A549 (cell line): ENCODE measurements at regions not wholly inside any gene's neighbourhood (a gene's known extent, or its start where the extent isn't known, plus 50 kb on each side); places are given as distances from the start of the nearest gene placed in this dataset.

Experiments used
- ATAC-seq, 2 experiments: fragments of 200-7000 bp in 1 of 2; fragments of >200 bp in 1 of 2; cut with Nextera tagmentation in 1 of 2; cut with Tn5 transposase in 1 of 2; 3 replicates each; pipeline versions ENCODE4 v1.8.0 to v1.9.1; 2018 to 2020; ENCODE audit warnings: mild to moderate bottlenecking in 1 of 2, moderate library complexity in 1 of 2
- CTCF ChIA-PET: fragments of 300-600 bp; sonication (Branson Sonifier 250); formaldehyde crosslinking; extraction: SDS; loops from one replicate; lab custom pipeline; 2021; ENCODE audit warnings: antibody characterized with exemption, inconsistent platforms; lab: Yijun Ruan, JAX
- POLR2A ChIA-PET: fragments of 350-600 bp; formaldehyde crosslinking; extraction: SDS; loops from one replicate; lab custom pipeline; 2021; ENCODE audit warnings: antibody characterized with exemption, inconsistent platforms; lab: Yijun Ruan, JAX
- DNase-seq, 2 experiments: peaks; one replicate each; pipeline versions ENCODE4 v3.0.0 to v3.0.0-alpha.2; 2011 to 2016; ENCODE audit warnings: low read depth in 1 of 2, low spot score in 1 of 2
- FAIRE-seq: peaks from 2 replicates; lab custom pipeline; 2011; peaks lifted over from hg19 to GRCh38; lab: Jason Lieb, UNC
- H3K27ac ChIP-seq, 2 experiments: fragments of >200 bp; sonication (Bioruptor Twin); formaldehyde crosslinking; 3 replicates each; pipeline ENCODE4 v1.5.1; 2016 to 2017
- H3K4me1 ChIP-seq: fragments of >200 bp; sonication (Bioruptor Twin); formaldehyde crosslinking; 3 replicates; pipeline ENCODE4 v1.6.1; 2016
- H3K4me2 ChIP-seq: fragments of >200 bp; sonication (Bioruptor Twin); formaldehyde crosslinking; 3 replicates; pipeline ENCODE4 v1.6.1; 2016
- H3K4me3 ChIP-seq: fragments of >200 bp; sonication (Bioruptor Twin); formaldehyde crosslinking; 3 replicates; pipeline ENCODE4 v1.5.1; 2016
- H3K9me3 ChIP-seq: fragments of >200 bp; sonication (Bioruptor Twin); formaldehyde crosslinking; 3 replicates; pipeline ENCODE4 v1.6.1; 2016
- BHLHE40 ChIP-seq: IDR thresholded peaks from 2 replicates; pipeline ENCODE4 v1.6.1; 2012; ENCODE audit warnings: low read depth, low read length, inconsistent platforms
- CBX8 ChIP-seq: fragments of 200-600 bp; sonication (generic); IDR thresholded peaks from 2 replicates; pipeline ENCODE4 v1.6.1; 2016
- CHD2 ChIP-seq: fragments of 150-350 bp; IDR thresholded peaks from 2 replicates; pipeline ENCODE4 v1.6.1; 2014; ENCODE audit warnings: low read length; ENCODE audit not compliant: partially characterized antibody
- CTCF ChIP-seq: fragments of >200 bp; sonication (Bioruptor Twin); formaldehyde crosslinking; IDR thresholded peaks from 3 replicates; pipeline ENCODE4 v1.5.1; 2016
- EHF ChIP-seq: fragments of 250-450 bp; sonication (Bioruptor Pico); IDR thresholded peaks from 2 replicates; pipeline ENCODE4 v1.5.0; 2020; ENCODE audit warnings: mild to moderate bottlenecking
- EHMT2 ChIP-seq: fragments of 200-600 bp; sonication (generic); IDR thresholded peaks from 2 replicates; pipeline ENCODE4 v1.6.1; 2016; ENCODE audit warnings: antibody characterized with exemption, low read depth, mild to moderate bottlenecking, moderate library complexity
- EP300 ChIP-seq, 2 experiments: fragments of >200 bp; sonication (Bioruptor Twin); formaldehyde crosslinking; IDR thresholded peaks; 2 replicates in 1 of 2; 3 replicates in 1 of 2; pipeline ENCODE4 v1.6.1; 2016 to 2017
- FOSL2 ChIP-seq, 2 experiments: fragments of 450-650 bp in 1 of 2; fragments of >200 bp in 1 of 2; sonication (Bioruptor Twin) in 1 of 2; formaldehyde crosslinking; IDR thresholded peaks; 2 replicates each; pipeline versions ENCODE4 v1.5.0 to v1.6.1; 2016 to 2020; ENCODE audit warnings: mild to moderate bottlenecking in 1 of 2, moderate library complexity in 1 of 2
- FOXS1 ChIP-seq: fragments of 250-450 bp; sonication (Bioruptor Pico); IDR thresholded peaks from 2 replicates; pipeline ENCODE4 v1.5.0; 2020; ENCODE audit warnings: mild to moderate bottlenecking, moderate library complexity
- HDAC2 ChIP-seq: fragments of 200-600 bp; sonication (generic); IDR thresholded peaks from 2 replicates; pipeline ENCODE4 v1.6.1; 2016
- HES2 ChIP-seq: fragments of >200 bp; sonication (Bioruptor Twin); formaldehyde crosslinking; IDR thresholded peaks from 2 replicates; pipeline ENCODE4 v1.6.1; 2016
- HOXA7 ChIP-seq: fragments of 250-450 bp; sonication (Bioruptor Pico); IDR thresholded peaks from 2 replicates; pipeline ENCODE4 v1.5.0; 2020; ENCODE audit warnings: mild to moderate bottlenecking, moderate library complexity
- HOXB13 ChIP-seq: fragments of 250-450 bp; sonication (Bioruptor Pico); IDR thresholded peaks from 2 replicates; pipeline ENCODE4 v1.5.0; 2020; ENCODE audit warnings: low read depth, mild to moderate bottlenecking, moderate library complexity
- JUN ChIP-seq, 2 experiments: fragments of >200 bp; sonication (Bioruptor Twin); formaldehyde crosslinking; IDR thresholded peaks; 2 replicates in 1 of 2; 3 replicates in 1 of 2; pipeline ENCODE4 v1.6.1; 2016 to 2017
- JUNB ChIP-seq: fragments of >200 bp; sonication (Bioruptor Twin); formaldehyde crosslinking; IDR thresholded peaks from 2 replicates; pipeline ENCODE4 v1.6.1; 2016
- KDM1A ChIP-seq: fragments of 200-600 bp; sonication (generic); IDR thresholded peaks from 2 replicates; pipeline ENCODE4 v1.6.1; 2016; ENCODE audit warnings: low read depth, mild to moderate bottlenecking
- KDM5A ChIP-seq: fragments of 200-600 bp; sonication (generic); IDR thresholded peaks from 2 replicates; pipeline ENCODE4 v1.6.1; 2016; ENCODE audit warnings: antibody characterized with exemption, mild to moderate bottlenecking
- MAFK ChIP-seq: fragments of 450-650 bp; IDR thresholded peaks from 2 replicates; pipeline ENCODE4 v1.6.1; 2014; ENCODE audit not compliant: partially characterized antibody
- MAZ ChIP-seq: fragments of 150-350 bp; IDR thresholded peaks from 2 replicates; pipeline ENCODE4 v1.6.1; 2014; ENCODE audit warnings: antibody characterized with exemption, low read depth, low read length, borderline replicate concordance
- MYC ChIP-seq: IDR thresholded peaks from 2 replicates; pipeline ENCODE4 v1.6.1; 2012; ENCODE audit warnings: mild to moderate bottlenecking, inconsistent platforms, low read length, improper control_type of control experiment, borderline replicate concordance
- NFE2L2 ChIP-seq: fragments of 150-350 bp; conservative IDR thresholded peaks from 2 replicates; pipeline ENCODE4 v1.6.1; 2014; ENCODE audit warnings: low read length
- NR3C1 ChIP-seq: fragments of >200 bp; sonication (Bioruptor Twin); formaldehyde crosslinking; IDR thresholded peaks from 3 replicates; pipeline ENCODE4 v1.6.1; 2017
- PHF8 ChIP-seq: fragments of 200-600 bp; sonication (generic); IDR thresholded peaks from 2 replicates; pipeline ENCODE4 v1.6.1; 2016; ENCODE audit warnings: low read depth, mild to moderate bottlenecking, antibody characterized with exemption, moderate library complexity, borderline replicate concordance
- POLR2A ChIP-seq: IDR thresholded peaks from 2 replicates; pipeline ENCODE4 v1.6.1; 2012; ENCODE audit warnings: mild to moderate bottlenecking, low read length
- POLR2AphosphoS2 ChIP-seq: conservative IDR thresholded peaks from 2 replicates; pipeline ENCODE4 v1.6.1; 2012; ENCODE audit warnings: low read length, improper control_type of control experiment, inconsistent platforms
- RAD21 ChIP-seq, 2 experiments: fragments of >200 bp in 1 of 2; sonication (Bioruptor Twin) in 1 of 2; formaldehyde crosslinking in 1 of 2; IDR thresholded peaks in 1 of 2; conservative IDR thresholded peaks in 1 of 2; 2 replicates in 1 of 2; 3 replicates in 1 of 2; pipeline ENCODE4 v1.6.1; 2012 to 2018; ENCODE audit warnings: inconsistent platforms in 1 of 2
- RARB ChIP-seq: fragments of 250-450 bp; sonication (Bioruptor Pico); IDR thresholded peaks from 2 replicates; pipeline ENCODE4 v1.8.0; 2021; ENCODE audit warnings: mild to moderate bottlenecking, moderate library complexity
- RFX5 ChIP-seq: fragments of 450-650 bp; IDR thresholded peaks from 2 replicates; pipeline ENCODE4 v1.7.1; 2014; ENCODE audit warnings: antibody characterized with exemption, mild to moderate bottlenecking, moderate library complexity
- ZC3H11A ChIP-seq: fragments of 450-650 bp; IDR thresholded peaks from 2 replicates; pipeline ENCODE4 v1.6.1; 2014; ENCODE audit warnings: antibody characterized with exemption, mild to moderate bottlenecking
- ZFP36 ChIP-seq: fragments of 450-650 bp; IDR thresholded peaks from 2 replicates; pipeline ENCODE4 v1.6.1; 2014; ENCODE audit warnings: borderline replicate concordance; ENCODE audit not compliant: partially characterized antibody
- ZSCAN20 ChIP-seq: fragments of 250-450 bp; sonication (Bioruptor Pico); IDR thresholded peaks from 2 replicates; pipeline ENCODE4 v1.8.0; 2022; ENCODE audit warnings: mild to moderate bottlenecking, moderate library complexity
- WGBS: methylation state at CpG from one replicate; pipeline ENCODE4 v1.1.6; 2017; ENCODE audit errors: missing lambda C conversion rate; 5-methylcytosine and 5-hydroxymethylcytosine counted together
- TF ChIP-seq, protein P1 (sequence below): IDR thresholded peaks from 2 replicates; pipeline ENCODE4 v1.6.1; 2012; ENCODE audit warnings: low read depth, borderline replicate concordance

DNA sequence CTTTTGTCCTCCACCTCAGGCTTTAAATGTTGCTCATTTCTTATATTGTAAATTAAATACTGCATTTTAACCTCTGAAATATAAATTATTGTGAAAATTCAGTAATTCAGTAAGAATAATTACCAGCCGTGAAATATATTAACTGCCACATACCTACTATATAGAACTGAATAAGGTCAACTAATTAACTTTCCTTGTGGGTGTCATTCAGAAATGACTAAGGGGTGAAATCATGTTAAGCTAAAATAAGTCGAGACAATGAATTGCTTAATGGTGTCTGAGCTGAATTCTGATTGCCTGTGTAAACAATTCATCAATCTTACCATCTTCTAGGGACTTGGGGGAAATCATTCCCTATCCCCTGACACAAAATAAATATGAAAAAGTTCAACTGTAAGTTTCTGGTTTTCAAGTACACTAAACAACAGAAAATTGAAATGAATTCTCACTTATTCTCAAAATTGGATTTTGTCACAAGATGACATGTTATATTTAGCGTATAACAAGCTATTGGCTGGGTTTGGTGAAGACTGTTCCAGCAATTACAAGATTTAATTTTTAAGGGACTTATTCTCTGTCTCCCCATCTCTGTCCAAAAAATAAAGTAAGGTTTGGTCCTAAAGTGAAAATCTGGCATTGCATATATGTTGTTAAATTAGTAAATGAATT lies 255.1 kb downstream of the METTL4 start:
- no peaks in the 10 kb centered on the region for H3K9me3 ChIP-seq
- DNase-seq (no peak), ATAC-seq (no peak), FAIRE-seq (no peak)
- no peak for TF ChIP-seq CBX8
- TF ChIP-seq ZC3H11A: no peak
- TF ChIP-seq RFX5: no peak
- TF ChIP-seq EP300 (IDR thresholded peaks at IDR 0.05): no peak
- TF ChIP-seq HDAC2: no peak
- TF ChIP-seq, protein P1, sequence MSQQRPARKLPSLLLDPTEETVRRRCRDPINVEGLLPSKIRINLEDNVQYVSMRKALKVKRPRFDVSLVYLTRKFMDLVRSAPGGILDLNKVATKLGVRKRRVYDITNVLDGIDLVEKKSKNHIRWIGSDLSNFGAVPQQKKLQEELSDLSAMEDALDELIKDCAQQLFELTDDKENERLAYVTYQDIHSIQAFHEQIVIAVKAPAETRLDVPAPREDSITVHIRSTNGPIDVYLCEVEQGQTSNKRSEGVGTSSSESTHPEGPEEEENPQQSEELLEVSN: no peak
- TF ChIP-seq NR3C1: no peak
- TF ChIP-seq FOXS1 (CRISPR knock-in tag): no peak
- no peak for TF ChIP-seq HOXB13 (CRISPR knock-in tag)
- TF ChIP-seq BHLHE40: no peak
- no peak for TF ChIP-seq KDM1A
- no peak for TF ChIP-seq CHD2
- H3K27ac ChIP-seq: no peak overlapping the region
- H3K4me1 ChIP-seq: peaks cover 10% of the 10 kb centered on the region; the same call in 1 of the 3 replicates
- WGBS: 74% methylated on average over 3 of the region's 3 CpGs
- CTCF ChIA-PET: no interaction called here
- no peak overlapping the region for H3K4me3 ChIP-seq
- POLR2A ChIA-PET: no interaction called here
- no peak overlapping the region; the same call in 2 of the 3 replicates for H3K4me2 ChIP-seq

DNA sequence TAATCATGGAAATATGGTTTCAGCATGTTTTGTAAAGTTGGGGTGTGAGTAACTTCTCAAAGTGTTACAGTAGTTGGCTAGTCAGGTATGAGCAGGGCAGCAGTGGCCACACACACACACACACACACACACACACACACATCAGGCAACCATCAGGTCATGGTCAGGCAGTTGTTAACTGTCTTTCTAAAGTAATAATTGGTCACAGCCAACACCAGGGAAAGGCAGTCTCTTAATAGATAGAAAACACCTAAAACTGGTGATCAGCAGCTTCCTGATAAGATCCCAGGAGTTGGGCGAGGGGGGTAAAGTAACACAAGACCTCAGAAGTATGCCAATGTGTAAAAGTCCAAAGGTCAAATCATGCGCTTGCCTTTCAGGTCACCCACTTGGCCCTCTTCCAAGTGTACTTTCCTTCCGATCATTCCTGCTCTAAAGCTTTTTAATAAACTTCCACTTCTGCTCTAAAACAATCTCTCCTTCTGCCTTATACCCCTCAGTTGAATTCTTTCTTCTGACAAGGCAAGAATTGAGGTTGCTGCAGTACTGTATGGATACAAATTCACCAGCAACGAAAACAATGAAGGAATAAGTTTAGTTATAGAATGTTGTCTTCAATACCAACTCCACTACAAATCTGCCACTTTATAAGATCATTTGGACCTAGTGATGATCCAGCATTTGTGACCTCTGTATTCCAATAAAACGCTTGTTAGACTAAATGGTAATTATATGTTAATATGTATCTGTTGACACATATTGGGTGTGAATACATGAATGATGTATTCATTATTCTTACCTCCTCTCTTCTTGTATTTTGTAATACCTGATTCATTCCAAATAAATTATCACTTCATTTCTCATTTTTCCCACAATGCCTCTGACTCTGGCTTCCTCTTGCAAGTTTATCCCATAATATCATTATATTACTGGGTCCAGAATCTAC lies 254.3 kb downstream of the METTL4 start:
- WGBS: 54% methylated on average over 5 of the region's 5 CpGs
- H3K4me2 ChIP-seq: peak overlapping the region; percentile 46
- FAIRE-seq (no peak), ATAC-seq (no peak), DNase-seq (peak in 1 of 2 experiments; percentile 4)
- H3K4me1 ChIP-seq: peaks cover 10% of the 10 kb centered on the region; the same call in 1 of the 3 replicates
- no peak for TF ChIP-seq JUNB
- no peak for TF ChIP-seq CBX8
- no peak for TF ChIP-seq HES2
- TF ChIP-seq CTCF: no peak
- TF ChIP-seq RAD21 (conservative IDR thresholded peaks at IDR 0.05 in 1 of 2, IDR thresholded peaks at IDR 0.05 in 1 of 2): no peak
- TF ChIP-seq POLR2A: no peak
- TF ChIP-seq MAZ: no peak
- no peak for TF ChIP-seq KDM5A
- TF ChIP-seq POLR2AphosphoS2: no peak
- POLR2A ChIA-PET: no interaction called here
- no peak overlapping the region for H3K4me3 ChIP-seq
- H3K27ac ChIP-seq: 0 out of 6 replicates have a peak overlapping the region, but pooled peaks of 1 of the 2 experiments have one; percentile 4
- CTCF ChIA-PET: no interaction called here
- no peaks in the 10 kb centered on the region for H3K9me3 ChIP-seq

DNA sequence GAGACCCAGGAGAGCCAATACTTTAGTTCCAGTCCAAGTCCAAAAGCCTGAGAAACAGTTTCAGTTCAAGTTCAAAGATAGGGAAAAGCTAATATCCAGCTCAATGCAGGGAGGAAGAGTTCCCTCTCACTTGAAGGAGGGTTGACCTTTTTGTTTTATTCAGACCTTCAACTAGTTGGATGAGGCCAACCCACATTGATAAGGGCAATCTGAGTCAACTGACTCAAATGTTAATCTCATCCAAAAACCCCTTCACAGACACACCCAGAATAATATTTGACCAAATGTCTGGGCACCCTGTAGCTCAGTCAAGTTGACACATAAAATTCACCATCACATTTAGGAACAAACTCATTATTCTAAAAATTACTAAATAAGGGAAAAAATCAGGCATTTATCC lies 246.8 kb downstream of the METTL4 start:
- no peaks in the 10 kb centered on the region for H3K9me3 ChIP-seq
- H3K27ac ChIP-seq: no peak overlapping the region
- no peaks in the 10 kb centered on the region for H3K4me1 ChIP-seq
- CTCF ChIA-PET: no interaction called here
- POLR2A ChIA-PET: no interaction called here
- no peak overlapping the region for H3K4me3 ChIP-seq
- FAIRE-seq (no peak), DNase-seq (no peak), ATAC-seq (no peak)
- H3K4me2 ChIP-seq: no peak overlapping the region
- TF ChIP-seq RARB (CRISPR knock-in tag) (no peak), ZSCAN20 (CRISPR knock-in tag) (no peak), PHF8 (no peak), JUN (IDR thresholded peaks at IDR 0.05) (no peak), MYC (no peak), NFE2L2 (no peak), EHF (no peak), MAFK (no peak), EHMT2 (no peak), CTCF (no peak), FOSL2 (IDR thresholded peaks at IDR 0.05) (no peak), FOSL2 (CRISPR knock-in tag; IDR thresholded peaks at IDR 0.05) (no peak), ZFP36 (no peak), HOXA7 (CRISPR knock-in tag) (no peak)
